ENCODE measurements at regions not wholly inside any gene's neighbourhood (a gene's known extent, or its start where the extent isn't known, plus 50 kb on each side); places are given as distances from the start of the nearest gene placed in this dataset.

DNA sequence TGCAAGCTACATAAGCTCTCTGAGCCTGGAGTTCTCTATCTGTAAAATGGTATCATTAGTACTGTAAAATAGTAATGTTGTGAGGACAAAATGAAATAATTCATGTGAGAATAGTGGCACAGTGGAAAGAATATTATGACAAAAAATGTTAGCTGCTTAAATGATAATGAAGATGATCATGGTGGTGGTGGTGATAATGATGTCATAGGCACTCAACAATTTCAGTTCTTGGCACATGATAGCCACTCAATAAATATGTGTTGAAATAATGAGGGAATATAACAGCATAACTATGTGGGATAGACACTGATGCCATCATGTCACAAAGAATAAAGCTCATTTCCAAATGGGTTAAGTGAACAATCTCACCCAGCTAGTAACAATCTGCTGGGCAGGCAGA, 736.3 kb downstream of the EFNB2 start:
- H3K4me1 ChIP-seq = no peaks in the 10 kb centered on the region
- no peak overlapping the region for H3K4me3 ChIP-seq
- H3K27me3 ChIP-seq = no peaks in the 10 kb centered on the region
- no peaks in the 10 kb centered on the region for H3K36me3 ChIP-seq
- no peak overlapping the region for H3K27ac ChIP-seq
- TF ChIP-seq EP300 (IDR thresholded peaks at IDR 0.05) (no peak), POLR2AphosphoS5 (IDR thresholded peaks at IDR 0.05) (no peak), POLR2A (IDR thresholded peaks at IDR 0.05) (no peak)
- TF ChIP-seq, protein P1, sequence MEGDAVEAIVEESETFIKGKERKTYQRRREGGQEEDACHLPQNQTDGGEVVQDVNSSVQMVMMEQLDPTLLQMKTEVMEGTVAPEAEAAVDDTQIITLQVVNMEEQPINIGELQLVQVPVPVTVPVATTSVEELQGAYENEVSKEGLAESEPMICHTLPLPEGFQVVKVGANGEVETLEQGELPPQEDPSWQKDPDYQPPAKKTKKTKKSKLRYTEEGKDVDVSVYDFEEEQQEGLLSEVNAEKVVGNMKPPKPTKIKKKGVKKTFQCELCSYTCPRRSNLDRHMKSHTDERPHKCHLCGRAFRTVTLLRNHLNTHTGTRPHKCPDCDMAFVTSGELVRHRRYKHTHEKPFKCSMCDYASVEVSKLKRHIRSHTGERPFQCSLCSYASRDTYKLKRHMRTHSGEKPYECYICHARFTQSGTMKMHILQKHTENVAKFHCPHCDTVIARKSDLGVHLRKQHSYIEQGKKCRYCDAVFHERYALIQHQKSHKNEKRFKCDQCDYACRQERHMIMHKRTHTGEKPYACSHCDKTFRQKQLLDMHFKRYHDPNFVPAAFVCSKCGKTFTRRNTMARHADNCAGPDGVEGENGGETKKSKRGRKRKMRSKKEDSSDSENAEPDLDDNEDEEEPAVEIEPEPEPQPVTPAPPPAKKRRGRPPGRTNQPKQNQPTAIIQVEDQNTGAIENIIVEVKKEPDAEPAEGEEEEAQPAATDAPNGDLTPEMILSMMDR (IDR thresholded peaks at IDR 0.05) = no peak
- no peaks in the 10 kb centered on the region for H3K9me3 ChIP-seq
- no peak for ATAC-seq

DNA sequence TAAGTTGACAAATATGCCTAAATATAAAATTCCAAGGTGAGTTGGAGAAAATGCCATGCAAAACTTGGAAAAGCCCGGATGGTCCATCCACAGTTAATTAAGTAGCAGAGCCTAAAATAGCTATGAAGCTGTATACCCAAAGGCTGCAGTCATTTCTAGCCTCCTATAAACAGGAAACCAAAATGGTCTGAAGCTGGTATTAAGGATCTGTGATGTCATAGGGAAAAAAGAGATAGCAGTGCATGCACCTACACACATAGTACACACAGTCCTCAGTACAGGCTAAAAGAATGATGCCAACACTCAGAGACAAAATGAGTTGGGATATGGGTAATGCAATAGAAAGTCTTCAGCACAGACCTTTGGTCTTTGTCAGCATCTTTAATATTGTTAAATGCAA, 736.9 kb downstream of the EFNB2 start:
- no peak overlapping the region for H3K27ac ChIP-seq
- no peaks in the 10 kb centered on the region for H3K9me3 ChIP-seq
- no peaks in the 10 kb centered on the region for H3K27me3 ChIP-seq
- WGBS, 2 donors (ENCODE audit: low coverage in 1 of 2) = 0 to 40% methylated on average over 1 of the region's 1 CpG
- H3K36me3 ChIP-seq = no peaks in the 10 kb centered on the region
- no peaks in the 10 kb centered on the region for H3K4me1 ChIP-seq
- TF ChIP-seq POLR2A (IDR thresholded peaks at IDR 0.05) = no peak
- TF ChIP-seq, protein P1 (IDR thresholded peaks at IDR 0.05) = no peak
- no peak overlapping the region for H3K4me3 ChIP-seq
- no peak for ATAC-seq

DNA sequence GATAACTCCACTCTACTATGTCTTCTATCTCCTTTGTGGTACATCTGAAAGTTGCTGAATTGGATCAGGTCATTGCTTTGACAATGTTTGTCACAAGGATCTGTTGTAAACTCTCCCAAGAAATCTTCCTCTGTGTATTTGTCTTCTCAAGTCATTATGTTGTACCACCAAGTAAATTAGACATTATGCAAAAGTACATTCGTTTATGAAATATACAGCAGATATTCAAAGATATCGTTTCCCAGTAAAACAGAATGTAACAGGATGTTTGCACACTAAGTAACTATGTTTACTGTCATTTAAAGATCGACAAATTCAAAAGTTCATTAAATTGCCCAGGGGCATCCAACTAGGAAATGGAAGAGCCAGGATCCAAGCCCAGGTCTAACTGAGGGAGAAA, 739.4 kb downstream of the EFNB2 start:
- H3K27ac ChIP-seq = no peak overlapping the region
- no peaks in the 10 kb centered on the region for H3K9me3 ChIP-seq
- no peaks in the 10 kb centered on the region for H3K4me1 ChIP-seq
- 91 to 98% methylated on average over 3 of the region's 3 CpGs for WGBS, 2 donors (ENCODE audit: low coverage in 1 of 2)
- no peak for ATAC-seq
- H3K27me3 ChIP-seq = no peaks in the 10 kb centered on the region
- no peak overlapping the region for H3K4me3 ChIP-seq
- TF ChIP-seq POLR2A (IDR thresholded peaks at IDR 0.05) (no peak), POLR2AphosphoS5 (IDR thresholded peaks at IDR 0.05) (no peak), EP300 (IDR thresholded peaks at IDR 0.05) (no peak)
- TF ChIP-seq, protein P1 (IDR thresholded peaks at IDR 0.05) = no peak
- H3K36me3 ChIP-seq = no peaks in the 10 kb centered on the region

DNA sequence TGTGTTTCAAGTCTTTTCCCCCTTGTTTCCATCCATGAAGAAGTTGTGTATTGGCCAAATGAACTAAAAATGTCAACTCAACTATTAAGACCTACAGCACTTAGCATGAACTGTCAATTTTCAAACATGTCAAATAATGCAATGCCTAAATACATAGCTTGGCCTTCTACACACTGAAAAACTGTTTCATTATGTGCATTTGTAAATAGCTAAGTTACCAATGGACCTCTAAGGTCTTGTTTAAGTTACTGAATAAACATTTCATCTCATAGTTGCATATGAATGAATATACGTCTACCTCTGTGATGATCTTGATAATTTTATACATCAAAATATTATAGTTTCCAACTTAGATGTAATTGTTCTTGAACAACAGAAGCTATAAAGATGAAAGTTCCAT, 744.5 kb downstream of the EFNB2 start:
- TF ChIP-seq, protein P1 (IDR thresholded peaks at IDR 0.05) = no peak
- no peak for TF ChIP-seq POLR2A (IDR thresholded peaks at IDR 0.05)
- no peak for TF ChIP-seq POLR2AphosphoS5 (IDR thresholded peaks at IDR 0.05)
- TF ChIP-seq EP300 (IDR thresholded peaks at IDR 0.05) = no peak
- WGBS, 2 donors (ENCODE audit: low coverage in 1 of 2) = 87 to 96% methylated on average over 1 of the region's 1 CpG
- H3K4me3 ChIP-seq = no peak overlapping the region

DNA sequence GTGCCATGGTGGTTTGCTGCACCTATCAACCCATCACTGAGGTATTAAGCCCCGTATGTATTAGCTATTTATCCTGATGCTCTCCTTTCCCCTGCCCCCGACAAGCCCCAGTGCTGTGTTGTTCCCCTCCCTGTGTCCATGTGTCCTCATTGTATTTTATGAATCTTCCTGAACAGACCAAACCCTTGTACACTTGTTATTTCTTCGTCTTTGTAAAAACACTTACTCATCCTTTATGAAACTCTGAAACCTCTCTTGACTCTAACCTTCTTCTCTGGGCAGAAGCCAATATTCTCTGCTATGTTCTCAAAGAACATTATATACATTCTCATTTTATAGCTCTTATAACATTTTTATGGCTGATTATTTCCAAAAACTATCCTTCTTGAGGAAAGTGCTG, 746.9 kb downstream of the EFNB2 start:
- Histone ChIP-seq H3K27me3 (no peaks in the 10 kb centered on the region), H3K9me3 (no peaks in the 10 kb centered on the region), H3K27ac (no peak overlapping the region), H3K4me3 (no peak overlapping the region), H3K4me1 (no peaks in the 10 kb centered on the region), H3K36me3 (no peaks in the 10 kb centered on the region)
- 79 to 93% methylated on average over 3 of the region's 3 CpGs for WGBS, 2 donors (ENCODE audit: low coverage in 1 of 2)
- no peak for ATAC-seq
- TF ChIP-seq, protein P1 (IDR thresholded peaks at IDR 0.05) = no peak
- TF ChIP-seq EP300 (IDR thresholded peaks at IDR 0.05) (no peak), POLR2AphosphoS5 (IDR thresholded peaks at IDR 0.05) (no peak), POLR2A (IDR thresholded peaks at IDR 0.05) (no peak)

More for the DNA sequence above, 744.5 kb downstream of the EFNB2 start:
- Histone ChIP-seq H3K4me1 (no peaks in the 10 kb centered on the region), H3K27ac (no peak overlapping the region), H3K9me3 (no peaks in the 10 kb centered on the region), H3K36me3 (no peaks in the 10 kb centered on the region), H3K27me3 (no peaks in the 10 kb centered on the region)
- ATAC-seq = no peak

All from gastroesophageal sphincter (tissue), 4 donors.